ENCODE measurements at regions not wholly inside any gene's neighbourhood (a gene's known extent, or its start where the extent isn't known, plus 50 kb on each side); places are given as distances from the start of the nearest gene placed in this dataset.

DNA sequence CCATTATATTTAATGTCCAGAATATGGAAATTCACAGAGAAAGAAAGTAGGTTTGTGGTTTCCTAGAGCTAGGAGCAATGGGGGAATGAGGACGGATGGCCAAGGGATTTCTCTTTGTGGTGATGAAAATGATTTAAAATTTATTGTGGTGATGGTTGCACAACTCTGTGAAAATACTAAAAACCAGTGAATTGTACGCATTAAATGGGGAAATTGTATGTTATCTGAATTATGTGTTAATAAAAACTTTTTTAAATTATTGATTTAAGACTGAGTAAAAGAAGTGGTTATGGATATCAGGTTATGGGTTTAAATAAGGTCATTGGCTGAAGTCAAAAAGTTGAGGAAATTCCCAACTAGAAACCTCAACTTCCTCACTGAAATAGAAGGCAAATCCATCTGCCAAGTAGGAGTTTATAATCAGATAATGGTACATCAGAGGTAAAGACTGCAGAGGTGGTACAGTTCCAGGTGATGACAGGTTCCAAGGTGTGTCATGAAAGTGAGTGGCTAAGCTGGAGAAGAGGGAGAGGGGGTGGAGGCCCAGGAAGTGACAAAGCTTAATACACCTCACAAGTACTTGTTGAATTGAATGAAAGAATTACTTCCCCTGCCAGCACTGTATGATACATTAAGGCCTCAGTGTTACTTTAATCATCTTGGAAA lies 68.9 kb upstream of the CCDC71L start:
- TF ChIP-seq POLR2A (IDR thresholded peaks at IDR 0.05) (no peak), POLR2AphosphoS5 (IDR thresholded peaks at IDR 0.05) (no peak)
- TF ChIP-seq, protein P1, sequence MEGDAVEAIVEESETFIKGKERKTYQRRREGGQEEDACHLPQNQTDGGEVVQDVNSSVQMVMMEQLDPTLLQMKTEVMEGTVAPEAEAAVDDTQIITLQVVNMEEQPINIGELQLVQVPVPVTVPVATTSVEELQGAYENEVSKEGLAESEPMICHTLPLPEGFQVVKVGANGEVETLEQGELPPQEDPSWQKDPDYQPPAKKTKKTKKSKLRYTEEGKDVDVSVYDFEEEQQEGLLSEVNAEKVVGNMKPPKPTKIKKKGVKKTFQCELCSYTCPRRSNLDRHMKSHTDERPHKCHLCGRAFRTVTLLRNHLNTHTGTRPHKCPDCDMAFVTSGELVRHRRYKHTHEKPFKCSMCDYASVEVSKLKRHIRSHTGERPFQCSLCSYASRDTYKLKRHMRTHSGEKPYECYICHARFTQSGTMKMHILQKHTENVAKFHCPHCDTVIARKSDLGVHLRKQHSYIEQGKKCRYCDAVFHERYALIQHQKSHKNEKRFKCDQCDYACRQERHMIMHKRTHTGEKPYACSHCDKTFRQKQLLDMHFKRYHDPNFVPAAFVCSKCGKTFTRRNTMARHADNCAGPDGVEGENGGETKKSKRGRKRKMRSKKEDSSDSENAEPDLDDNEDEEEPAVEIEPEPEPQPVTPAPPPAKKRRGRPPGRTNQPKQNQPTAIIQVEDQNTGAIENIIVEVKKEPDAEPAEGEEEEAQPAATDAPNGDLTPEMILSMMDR (IDR thresholded peaks at IDR 0.05) = no peak
